Fibroblast of villous mesenchyme (primary cell): ENCODE measurements at regions not wholly inside any gene's neighbourhood (a gene's known extent, or its start where the extent isn't known, plus 50 kb on each side); places are given as distances from the start of the nearest gene placed in this dataset.

ENCODE experiments used
- DNase-seq: peaks from one replicate; pipeline ENCODE4 v3.0.0-alpha.2; 2010; ENCODE audit warnings: low read depth
- H3K4me3 ChIP-seq: 2 replicates; pipeline ENCODE4 v1.5.1; 2011; ENCODE audit warnings: low read depth, mild to moderate bottlenecking, low read length
- TF ChIP-seq, protein P1 (sequence below): IDR thresholded peaks from 2 replicates; pipeline ENCODE4 v1.5.1; 2012; ENCODE audit warnings: low read depth, mild to moderate bottlenecking, low read length; ENCODE audit not compliant: insufficient read depth

DNA sequence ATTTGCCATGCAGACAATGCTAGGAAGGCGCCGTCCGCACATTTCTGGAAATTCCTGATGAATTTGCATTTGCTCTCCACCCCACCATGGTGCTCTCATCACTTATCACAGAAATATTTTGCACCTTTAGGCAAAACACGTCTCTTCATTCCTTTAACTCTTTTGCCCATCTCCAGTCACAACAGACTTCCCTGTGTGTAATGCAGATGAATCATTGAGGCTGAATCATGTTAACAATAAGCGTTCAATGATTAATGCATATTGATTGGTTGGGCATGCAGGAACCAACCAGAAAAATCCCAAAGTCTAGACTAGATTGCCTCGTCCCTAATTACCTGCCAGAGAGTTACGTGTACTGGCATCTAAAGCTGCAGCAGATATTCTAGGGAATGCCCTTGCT, 80.0 kb upstream of the ATXN1 start:
- H3K4me3 ChIP-seq = no peak overlapping the region
- TF ChIP-seq, protein P1, sequence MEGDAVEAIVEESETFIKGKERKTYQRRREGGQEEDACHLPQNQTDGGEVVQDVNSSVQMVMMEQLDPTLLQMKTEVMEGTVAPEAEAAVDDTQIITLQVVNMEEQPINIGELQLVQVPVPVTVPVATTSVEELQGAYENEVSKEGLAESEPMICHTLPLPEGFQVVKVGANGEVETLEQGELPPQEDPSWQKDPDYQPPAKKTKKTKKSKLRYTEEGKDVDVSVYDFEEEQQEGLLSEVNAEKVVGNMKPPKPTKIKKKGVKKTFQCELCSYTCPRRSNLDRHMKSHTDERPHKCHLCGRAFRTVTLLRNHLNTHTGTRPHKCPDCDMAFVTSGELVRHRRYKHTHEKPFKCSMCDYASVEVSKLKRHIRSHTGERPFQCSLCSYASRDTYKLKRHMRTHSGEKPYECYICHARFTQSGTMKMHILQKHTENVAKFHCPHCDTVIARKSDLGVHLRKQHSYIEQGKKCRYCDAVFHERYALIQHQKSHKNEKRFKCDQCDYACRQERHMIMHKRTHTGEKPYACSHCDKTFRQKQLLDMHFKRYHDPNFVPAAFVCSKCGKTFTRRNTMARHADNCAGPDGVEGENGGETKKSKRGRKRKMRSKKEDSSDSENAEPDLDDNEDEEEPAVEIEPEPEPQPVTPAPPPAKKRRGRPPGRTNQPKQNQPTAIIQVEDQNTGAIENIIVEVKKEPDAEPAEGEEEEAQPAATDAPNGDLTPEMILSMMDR = no peak
- no peak for DNase-seq

DNA sequence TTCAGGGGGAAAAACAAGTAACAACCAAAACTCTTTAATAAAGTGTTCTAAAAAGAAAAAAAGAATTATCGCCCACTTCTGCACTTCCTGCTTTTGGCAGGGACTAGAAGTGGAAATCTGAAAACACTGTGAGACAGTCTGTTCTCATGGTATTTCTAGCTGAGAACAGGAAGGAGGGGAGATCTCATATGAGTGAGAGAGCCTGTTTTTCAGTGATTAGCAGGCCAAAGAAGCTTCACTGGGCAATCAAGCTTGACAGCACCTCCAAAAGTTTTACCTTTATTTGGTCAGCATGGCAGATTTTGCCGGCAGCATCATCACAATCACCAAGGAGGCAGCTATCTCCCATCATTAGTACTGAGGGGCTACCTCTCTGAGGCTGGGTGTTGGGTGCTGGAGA, 79.5 kb upstream of the ATXN1 start:
- DNase-seq = no peak
- TF ChIP-seq, protein P1 = no peak
- no peak overlapping the region for H3K4me3 ChIP-seq

DNA sequence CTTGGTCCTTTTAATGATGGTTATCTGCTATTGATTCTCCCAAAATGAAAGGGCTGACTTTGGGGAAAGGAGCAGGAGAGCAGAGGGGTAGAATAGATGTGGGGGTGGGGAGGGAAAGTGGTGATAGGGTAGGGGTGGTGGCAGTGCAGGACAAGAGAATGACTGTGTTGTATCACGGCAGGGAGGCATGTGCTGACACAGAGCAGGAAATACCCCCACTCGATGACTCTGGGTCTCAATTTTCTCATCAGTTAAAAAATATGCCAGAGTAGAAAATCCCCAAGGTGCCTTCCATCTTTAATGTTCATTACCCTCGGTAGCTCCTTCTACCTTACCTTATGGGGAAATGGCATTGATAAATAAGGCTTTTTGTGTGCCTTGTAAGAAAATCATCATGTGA, 79.0 kb upstream of the ATXN1 start:
- no peak overlapping the region for H3K4me3 ChIP-seq
- no peak for DNase-seq
- TF ChIP-seq, protein P1 = no peak

DNA sequence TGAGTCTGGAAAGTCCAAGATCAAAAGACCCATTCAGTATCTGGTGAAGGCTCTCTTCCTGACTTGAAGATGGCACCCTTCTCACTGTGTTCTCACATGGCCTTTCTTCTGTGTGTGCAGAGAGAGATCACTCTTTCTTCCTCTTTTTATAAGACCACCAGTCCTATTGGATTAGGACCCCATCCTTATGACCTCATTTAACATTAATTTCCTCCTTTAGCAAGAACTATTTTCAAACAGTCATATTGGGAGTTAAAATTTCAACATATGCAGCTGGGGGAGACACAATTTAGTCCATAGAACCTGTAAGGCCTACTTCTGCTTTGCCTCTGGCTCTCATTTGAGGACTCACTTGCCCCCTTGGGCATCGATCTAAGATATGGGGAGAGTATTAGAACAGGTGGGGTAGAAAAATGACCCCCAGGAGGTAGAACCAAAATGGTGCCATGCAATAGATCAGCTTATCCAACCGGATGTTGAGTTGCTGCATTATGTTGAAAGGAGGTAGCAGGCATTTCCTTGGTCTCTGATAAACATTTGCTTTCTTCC, 78.4 kb upstream of the ATXN1 start:
- TF ChIP-seq, protein P1 = no peak
- DNase-seq = no peak

DNA sequence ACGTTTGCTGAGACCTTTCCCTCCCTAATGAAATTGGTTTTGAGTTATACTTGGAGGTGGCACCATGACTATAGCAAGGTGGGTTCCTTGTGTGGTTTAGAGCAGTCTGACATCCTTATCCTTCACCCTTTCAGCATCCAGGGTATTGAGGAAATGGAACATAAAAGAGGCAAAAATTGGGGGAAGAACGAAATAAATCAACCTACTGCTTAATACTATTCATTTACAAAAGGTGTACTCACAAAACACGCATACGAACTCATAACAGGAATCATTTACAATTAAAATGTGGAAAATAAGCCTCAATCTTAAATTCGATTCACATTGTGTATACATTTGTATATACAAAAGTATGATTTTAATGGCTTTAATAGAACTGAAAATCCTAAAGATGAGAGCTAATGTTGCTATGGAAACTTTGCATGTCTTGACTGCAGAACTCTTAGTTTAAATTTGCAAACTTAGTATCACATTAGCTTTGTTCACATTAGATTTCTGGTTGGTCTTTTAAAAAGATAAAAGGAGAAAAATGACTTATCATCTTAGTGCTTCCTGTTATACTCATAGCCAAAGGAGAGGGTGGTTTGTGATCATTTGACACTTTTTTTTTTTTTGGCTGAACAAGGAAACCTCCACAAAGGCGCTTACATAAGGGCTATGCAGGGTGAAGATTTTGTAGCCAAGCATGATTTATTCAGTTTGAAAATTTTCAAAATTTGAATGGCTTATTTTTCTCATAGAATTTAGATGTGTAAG, 76.1 kb upstream of the ATXN1 start:
- no peak for DNase-seq
- H3K4me3 ChIP-seq = no peak overlapping the region
- TF ChIP-seq, protein P1 = no peak

More for the DNA sequence above, 78.4 kb upstream of the ATXN1 start:
- H3K4me3 ChIP-seq = no peak overlapping the region

DNA sequence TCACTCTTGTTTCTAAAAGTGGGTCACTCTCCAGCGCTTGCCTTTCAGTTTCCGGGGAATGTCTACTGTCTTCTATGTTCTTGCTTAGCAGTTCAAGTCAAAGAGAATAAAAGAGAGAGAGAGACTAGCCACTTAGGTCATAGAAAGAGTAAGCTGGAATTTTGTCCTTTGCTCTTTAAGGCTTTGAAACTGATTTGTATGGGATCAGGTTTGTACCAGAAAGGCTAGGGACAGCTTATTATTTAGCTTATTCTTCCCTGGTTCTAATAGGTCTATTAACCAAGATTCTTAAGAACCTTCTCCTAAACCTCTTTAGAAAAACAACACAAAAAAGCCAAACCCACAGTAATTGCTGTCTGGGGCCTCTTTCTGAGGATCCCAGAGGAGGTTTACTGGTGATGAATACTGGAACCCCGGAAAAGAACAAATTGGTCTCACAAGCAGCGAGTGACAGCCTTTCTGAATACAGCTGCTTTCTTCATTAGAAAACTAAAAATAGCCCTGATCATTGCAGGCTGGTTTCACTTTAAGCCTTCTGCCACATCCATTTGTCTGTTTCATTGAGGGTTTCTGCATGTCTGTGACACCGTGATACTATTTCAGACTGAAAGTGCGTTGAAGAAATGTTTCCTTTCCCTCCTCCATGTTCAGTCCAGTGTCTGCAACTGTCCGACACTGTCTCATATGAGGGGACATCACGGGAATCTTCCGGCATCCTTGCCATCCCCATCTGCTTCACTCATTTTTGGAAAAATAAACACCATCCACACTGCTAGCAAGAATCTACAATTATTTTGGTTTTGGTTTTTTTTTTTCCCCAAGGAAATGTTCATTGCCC, 75.1 kb upstream of the ATXN1 start:
- TF ChIP-seq, protein P1 = no peak
- peak; percentile 35 for DNase-seq
- peak overlapping the region; percentile 36 for H3K4me3 ChIP-seq
